GM12872 (cell line): ENCODE measurements at regions not wholly inside any gene's neighbourhood (a gene's known extent, or its start where the extent isn't known, plus 50 kb on each side); places are given as distances from the start of the nearest gene placed in this dataset.

Experiments
- TF ChIP-seq, protein P1 (sequence below): IDR thresholded peaks from 3 replicates; pipeline ENCODE4 v1.5.1; 2011; ENCODE audit warnings: low read depth, mild to moderate bottlenecking, low read length, moderate library complexity; ENCODE audit not compliant: insufficient read depth

- TF ChIP-seq, protein P1, sequence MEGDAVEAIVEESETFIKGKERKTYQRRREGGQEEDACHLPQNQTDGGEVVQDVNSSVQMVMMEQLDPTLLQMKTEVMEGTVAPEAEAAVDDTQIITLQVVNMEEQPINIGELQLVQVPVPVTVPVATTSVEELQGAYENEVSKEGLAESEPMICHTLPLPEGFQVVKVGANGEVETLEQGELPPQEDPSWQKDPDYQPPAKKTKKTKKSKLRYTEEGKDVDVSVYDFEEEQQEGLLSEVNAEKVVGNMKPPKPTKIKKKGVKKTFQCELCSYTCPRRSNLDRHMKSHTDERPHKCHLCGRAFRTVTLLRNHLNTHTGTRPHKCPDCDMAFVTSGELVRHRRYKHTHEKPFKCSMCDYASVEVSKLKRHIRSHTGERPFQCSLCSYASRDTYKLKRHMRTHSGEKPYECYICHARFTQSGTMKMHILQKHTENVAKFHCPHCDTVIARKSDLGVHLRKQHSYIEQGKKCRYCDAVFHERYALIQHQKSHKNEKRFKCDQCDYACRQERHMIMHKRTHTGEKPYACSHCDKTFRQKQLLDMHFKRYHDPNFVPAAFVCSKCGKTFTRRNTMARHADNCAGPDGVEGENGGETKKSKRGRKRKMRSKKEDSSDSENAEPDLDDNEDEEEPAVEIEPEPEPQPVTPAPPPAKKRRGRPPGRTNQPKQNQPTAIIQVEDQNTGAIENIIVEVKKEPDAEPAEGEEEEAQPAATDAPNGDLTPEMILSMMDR = no peak
Measured at GRCh38 chr14:37939442-37940028, 268.2 kb upstream of the SSTR1 start.

GRCh38 chr14:37945959-37946358, 261.7 kb upstream of the SSTR1 start:
- TF ChIP-seq, protein P1 = no peak

DNA sequence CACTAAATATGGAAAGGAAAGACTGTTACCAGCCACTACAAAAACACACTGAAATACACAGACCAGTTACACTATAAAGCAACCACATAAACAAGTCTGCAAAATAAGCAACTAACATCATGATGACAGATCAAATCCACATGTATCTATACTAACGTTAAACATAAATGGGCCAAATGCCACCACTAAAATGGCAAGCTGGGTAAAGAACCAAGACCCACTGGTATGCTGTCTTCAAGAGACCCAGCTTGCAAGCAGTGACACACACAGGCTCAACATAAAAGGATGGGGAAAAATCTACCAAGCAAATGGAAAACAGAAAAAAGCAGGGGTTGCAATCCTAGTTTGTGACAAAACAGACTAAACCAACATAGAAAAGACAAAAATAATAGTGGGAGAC, 260.9 kb upstream of the SSTR1 start:
- TF ChIP-seq, protein P1 = no peak

DNA sequence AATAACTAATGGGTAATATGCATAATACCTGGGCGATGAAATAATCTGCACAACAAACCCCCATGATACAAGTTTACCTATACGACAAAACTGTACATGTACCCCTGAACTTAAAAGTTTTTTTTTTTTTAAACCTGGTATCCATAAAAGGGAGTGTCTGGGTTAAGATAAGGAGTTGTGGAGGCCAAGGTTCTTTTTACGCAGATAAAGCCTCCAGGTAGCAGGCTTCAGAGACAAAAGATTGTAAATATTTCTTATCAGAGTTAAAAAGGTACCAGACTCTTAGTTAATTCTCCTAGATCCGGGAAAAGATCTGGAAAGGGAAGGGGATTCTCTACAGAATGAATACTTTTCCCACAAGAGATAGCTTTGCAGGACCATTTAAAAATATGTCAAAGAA, 259.4 kb upstream of the SSTR1 start:
- TF ChIP-seq, protein P1 = no peak

DNA sequence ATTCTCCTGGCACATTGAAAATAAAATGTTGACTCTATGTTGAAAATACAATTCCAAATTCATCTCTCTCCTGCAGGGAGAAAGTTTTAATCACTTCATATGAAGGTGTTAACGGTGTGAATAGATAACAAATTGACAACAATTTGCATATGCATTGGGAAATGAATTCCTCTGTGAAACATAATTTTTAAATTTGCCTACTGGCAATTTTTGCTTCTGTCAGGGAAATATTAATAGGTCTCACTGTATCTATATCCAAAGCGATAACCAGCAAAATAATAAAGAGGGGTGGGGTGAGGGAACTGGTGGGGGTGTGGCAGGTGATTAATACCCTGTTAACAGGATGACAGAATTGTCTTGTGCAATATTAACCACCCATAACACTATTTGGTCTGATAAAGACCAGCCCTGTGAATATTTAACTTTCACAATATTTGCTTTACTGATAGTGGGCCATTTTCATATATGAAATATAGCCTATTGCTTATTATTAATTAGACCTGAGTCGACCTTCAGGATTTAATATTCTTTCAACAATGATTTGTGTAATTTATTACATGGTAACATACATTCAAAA, 239.0 kb upstream of the SSTR1 start:
- TF ChIP-seq, protein P1 = no peak

- TF ChIP-seq, protein P1 = no peak
Measured at GRCh38 chr14:37969511-37969979, 238.2 kb upstream of the SSTR1 start.

GRCh38 chr14:37970696-37971095, 237.0 kb upstream of the SSTR1 start:
- TF ChIP-seq, protein P1 = no peak
